IPS-20b (cell line): ENCODE measurements at regions not wholly inside any gene's neighbourhood (a gene's known extent, or its start where the extent isn't known, plus 50 kb on each side); places are given as distances from the start of the nearest gene placed in this dataset.

ENCODE experiments used
- H3K27ac ChIP-seq: one replicate; pipeline ENCODE4 v1.5.1; 2013; ENCODE audit warnings: low read length
- H3K27me3 ChIP-seq: 2 replicates; pipeline ENCODE4 v1.6.1; 2013; ENCODE audit warnings: mild to moderate bottlenecking, low read length, inconsistent platforms; ENCODE audit not compliant: insufficient read depth
- H3K36me3 ChIP-seq: 2 replicates; pipeline ENCODE4 v1.6.1; 2013; ENCODE audit warnings: low read depth, mild to moderate bottlenecking, inconsistent platforms, low read length, moderate library complexity; ENCODE audit not compliant: insufficient read depth
- H3K4me1 ChIP-seq: 2 replicates; pipeline ENCODE4 v1.6.1; 2013; ENCODE audit warnings: mild to moderate bottlenecking, control low read depth, inconsistent platforms, low read length, moderate library complexity; ENCODE audit not compliant: insufficient read depth
- H3K4me3 ChIP-seq: 2 replicates; pipeline ENCODE4 v1.5.1; 2013; ENCODE audit warnings: mild to moderate bottlenecking, low read length, inconsistent platforms
- H3K9ac ChIP-seq: 2 replicates; pipeline ENCODE4 v1.6.1; 2013; ENCODE audit warnings: low read depth, mild to moderate bottlenecking, inconsistent platforms, low read length, moderate library complexity
- H3K9me3 ChIP-seq: 2 replicates; pipeline ENCODE4 v1.6.1; 2013; ENCODE audit warnings: mild to moderate bottlenecking, low read depth, low read length, inconsistent platforms; ENCODE audit not compliant: insufficient read depth

DNA sequence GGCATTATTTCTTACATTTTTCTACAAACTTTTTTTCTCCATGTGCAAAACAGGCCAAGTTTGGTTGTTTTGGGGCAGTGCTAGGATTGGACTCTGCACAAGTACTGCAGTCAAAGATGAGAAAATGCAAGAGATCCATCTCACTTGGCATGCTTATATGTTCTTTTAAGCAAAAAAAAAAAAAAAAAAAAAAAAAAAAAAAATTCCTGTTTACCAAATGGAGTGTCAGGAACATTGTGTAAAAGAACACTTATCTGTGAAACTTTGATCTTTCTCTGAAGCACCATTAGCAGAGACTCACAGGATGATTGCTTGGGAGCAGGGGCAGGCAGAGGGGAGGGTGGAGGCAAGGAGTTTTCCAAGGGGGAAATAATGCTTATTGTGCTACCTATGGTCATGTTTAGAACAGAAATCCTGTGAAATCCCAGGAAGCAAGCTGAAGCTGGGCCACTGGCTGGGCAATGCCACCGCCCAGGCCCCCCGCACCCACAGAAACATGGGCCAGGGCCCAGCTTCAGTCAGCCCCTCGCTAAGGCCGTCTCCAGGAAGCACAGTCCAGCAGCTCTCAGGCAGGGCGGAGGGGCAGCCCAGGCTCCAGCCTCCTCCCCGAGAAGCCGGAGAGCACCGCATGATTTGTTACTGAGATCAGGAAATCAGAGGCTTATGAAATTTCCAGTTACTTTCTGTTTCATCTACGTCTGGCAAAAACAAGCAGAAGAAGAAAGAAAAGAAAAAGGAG is 229.4 kb downstream of the ZNF516 start:
- H3K4me3 ChIP-seq, result no peak overlapping the region
- H3K9me3 ChIP-seq, result no peaks in the 10 kb centered on the region
- no peaks in the 10 kb centered on the region for H3K36me3 ChIP-seq
- peaks cover 23% of the 10 kb centered on the region; the same call in 1 of the 2 replicates for H3K4me1 ChIP-seq
- H3K9ac ChIP-seq, result no peak overlapping the region
- H3K27me3 ChIP-seq, result peaks cover 6% of the 10 kb centered on the region; the same call in 1 of the 2 replicates
- no peak overlapping the region for H3K27ac ChIP-seq

DNA sequence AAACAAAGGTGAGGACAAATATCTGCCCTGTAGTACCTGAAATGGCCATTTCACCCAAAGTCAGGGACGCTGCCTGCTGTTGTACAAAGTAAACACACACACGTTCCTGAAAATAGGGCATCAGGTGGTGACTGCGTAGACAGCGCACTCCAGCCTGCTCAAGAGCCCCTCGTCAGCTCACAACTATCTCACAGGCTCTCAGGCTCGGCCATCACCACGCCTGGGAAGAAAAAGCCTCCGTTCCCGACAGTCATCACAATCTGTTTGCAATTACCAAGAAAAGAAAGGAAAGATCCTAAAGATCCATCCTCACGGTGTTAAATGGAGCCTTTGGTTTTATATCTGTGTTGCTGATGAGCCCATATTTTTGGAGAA is 230.2 kb downstream of the ZNF516 start:
- Histone ChIP-seq H3K27ac (no peak overlapping the region), H3K4me1 (peaks cover 23% of the 10 kb centered on the region; the same call in 1 of the 2 replicates), H3K36me3 (no peaks in the 10 kb centered on the region), H3K9me3 (no peaks in the 10 kb centered on the region), H3K9ac (no peak overlapping the region), H3K4me3 (no peak overlapping the region), H3K27me3 (peaks cover 6% of the 10 kb centered on the region; the same call in 1 of the 2 replicates)

DNA sequence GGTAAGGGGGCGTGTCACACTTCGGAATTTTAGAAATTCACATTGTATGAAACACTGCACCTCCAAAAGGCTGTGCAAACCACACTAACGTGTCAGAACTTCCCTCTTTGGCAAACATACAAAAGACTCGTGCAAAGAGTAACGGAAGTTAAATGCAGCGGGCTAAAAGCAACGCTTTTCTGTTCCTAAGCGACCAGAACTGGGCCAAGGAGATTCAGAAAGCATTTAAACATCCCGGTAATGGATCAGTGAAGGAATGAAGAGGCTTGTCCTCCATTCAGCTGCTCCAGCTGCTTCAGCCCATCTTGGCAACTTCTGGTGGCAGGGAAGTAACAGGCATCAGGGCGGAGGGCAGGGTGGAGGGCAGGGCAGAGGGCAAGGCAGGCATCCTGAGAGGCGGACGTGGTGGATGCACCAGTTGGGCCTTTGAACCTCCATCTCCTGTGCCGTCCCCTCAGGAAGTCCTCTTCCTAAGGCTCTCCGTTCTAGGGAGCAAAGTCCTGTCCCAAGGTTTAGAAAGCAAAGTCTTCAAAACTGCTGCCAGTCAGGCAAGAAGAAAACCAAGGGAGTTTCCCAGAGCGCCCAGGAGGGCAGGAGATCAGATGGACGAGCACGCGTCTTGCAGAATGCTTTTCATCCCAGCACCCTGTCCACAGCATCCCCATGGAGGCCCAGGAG is 230.7 kb downstream of the ZNF516 start:
- no peak overlapping the region for H3K27ac ChIP-seq
- no peak overlapping the region for H3K4me3 ChIP-seq
- peaks cover 6% of the 10 kb centered on the region; the same call in 1 of the 2 replicates for H3K27me3 ChIP-seq
- H3K36me3 ChIP-seq, result no peaks in the 10 kb centered on the region
- no peaks in the 10 kb centered on the region for H3K9me3 ChIP-seq
- no peak overlapping the region for H3K9ac ChIP-seq
- peaks cover 23% of the 10 kb centered on the region; the same call in 1 of the 2 replicates for H3K4me1 ChIP-seq

DNA sequence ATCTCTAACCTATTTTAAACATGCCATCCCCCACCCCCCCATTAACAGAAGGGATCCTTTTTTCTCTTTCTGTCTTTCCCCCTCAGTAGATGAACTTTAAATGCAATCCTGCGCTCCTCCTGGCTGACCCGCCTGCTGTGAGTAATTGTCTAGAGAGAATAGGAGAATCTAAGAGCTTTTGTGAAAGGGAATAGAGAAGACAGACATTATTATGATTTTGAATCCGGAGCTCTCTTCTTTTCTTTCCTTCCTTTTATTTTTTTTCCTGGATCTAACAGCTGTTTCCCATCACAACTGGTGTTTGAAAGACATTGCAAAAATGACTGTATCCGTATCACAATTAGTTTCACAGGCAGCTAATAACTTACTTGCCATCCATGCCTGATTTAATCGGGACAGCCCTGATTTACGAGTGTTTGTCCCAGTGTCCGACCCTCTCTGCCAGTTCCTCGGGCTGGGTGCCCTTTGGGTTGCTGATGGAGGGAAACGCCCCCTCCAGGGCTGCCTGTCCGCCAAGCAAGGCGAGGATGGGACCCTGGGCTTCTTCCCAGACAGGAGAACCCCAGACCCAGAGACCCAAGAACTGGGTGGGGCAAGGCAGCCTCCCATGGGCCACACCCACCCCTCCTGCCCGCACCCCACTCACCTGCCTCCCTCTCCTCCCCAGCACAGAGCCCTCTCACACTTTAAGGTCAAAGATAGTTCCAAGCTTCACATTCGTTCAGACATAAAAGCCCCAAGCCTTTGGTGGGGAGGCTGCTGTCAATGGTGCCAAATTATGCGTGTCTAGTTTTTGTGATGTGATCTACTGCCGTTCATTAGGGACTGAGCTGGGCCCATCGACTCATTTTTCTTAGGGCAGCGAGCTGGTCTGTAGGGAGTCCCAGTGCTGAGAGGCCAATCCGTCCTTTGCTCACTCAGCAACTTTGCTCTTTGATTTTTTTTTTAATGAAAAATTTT is 231.7 kb downstream of the ZNF516 start:
- Histone ChIP-seq H3K36me3 (no peaks in the 10 kb centered on the region), H3K27ac (no peak overlapping the region), H3K9ac (no peak overlapping the region), H3K27me3 (peaks cover 6% of the 10 kb centered on the region; the same call in 1 of the 2 replicates), H3K4me3 (no peak overlapping the region; the same call in 1 of the 2 replicates), H3K4me1 (peaks cover 33% of the 10 kb centered on the region; the same call in 1 of the 2 replicates), H3K9me3 (no peaks in the 10 kb centered on the region)

DNA sequence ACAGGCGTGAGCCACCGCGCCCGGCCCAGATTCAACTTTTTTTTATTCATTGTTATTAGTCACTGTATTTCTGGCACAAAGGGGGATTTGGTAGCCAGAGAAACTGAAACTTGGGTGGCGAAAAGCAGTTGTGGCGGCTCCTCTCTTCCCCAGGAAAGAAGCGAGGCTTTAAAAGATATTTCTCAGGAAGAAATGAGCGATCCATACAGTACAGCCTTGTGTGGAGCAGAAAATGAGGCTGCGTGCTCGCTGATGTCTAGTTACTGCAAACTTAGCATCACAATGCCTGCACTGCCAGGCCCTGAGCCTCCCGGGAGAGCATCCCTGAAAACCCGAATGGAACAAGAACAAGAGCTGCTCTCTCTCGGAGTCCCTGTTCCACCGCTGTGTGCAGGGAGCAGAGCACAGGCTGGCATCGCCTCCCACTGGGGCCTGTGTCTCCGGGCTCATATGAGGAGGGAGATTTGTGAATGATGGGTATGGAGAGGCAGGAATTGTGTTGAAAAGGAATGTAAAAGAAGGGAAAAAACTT is 234.0 kb downstream of the ZNF516 start:
- H3K36me3 ChIP-seq, result no peaks in the 10 kb centered on the region
- no peak overlapping the region for H3K27ac ChIP-seq
- H3K27me3 ChIP-seq, result peaks cover 6% of the 10 kb centered on the region; the same call in 1 of the 2 replicates
- no peak overlapping the region for H3K9ac ChIP-seq
- H3K4me1 ChIP-seq, result peaks cover 45% of the 10 kb centered on the region; the same call in 1 of the 2 replicates
- no peak overlapping the region for H3K4me3 ChIP-seq
- H3K9me3 ChIP-seq, result no peaks in the 10 kb centered on the region

DNA sequence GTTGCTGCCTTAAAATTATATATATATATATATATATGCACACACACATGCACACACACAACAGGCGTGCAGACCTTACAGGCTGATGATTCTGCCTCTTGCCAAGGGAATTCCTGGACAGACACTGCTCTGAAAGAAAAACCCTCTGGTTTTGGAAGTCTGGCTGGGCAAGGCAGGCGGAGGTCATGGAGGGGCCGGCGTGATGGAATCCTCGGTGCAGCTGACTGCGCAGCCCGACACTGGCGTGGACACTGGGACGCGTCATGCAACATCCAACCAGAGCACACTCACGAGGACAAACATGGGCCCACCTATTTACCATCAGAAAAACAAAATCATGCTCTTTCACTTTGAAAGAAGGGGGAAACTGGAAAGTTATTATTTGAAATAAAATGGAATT is 235.3 kb downstream of the ZNF516 start:
- peaks cover 6% of the 10 kb centered on the region; the same call in 1 of the 2 replicates for H3K27me3 ChIP-seq
- H3K9ac ChIP-seq, result no peak overlapping the region
- no peak overlapping the region for H3K27ac ChIP-seq
- H3K4me3 ChIP-seq, result no peak overlapping the region
- no peaks in the 10 kb centered on the region for H3K9me3 ChIP-seq
- peaks cover 45% of the 10 kb centered on the region; the same call in 1 of the 2 replicates for H3K4me1 ChIP-seq
- no peaks in the 10 kb centered on the region for H3K36me3 ChIP-seq

DNA sequence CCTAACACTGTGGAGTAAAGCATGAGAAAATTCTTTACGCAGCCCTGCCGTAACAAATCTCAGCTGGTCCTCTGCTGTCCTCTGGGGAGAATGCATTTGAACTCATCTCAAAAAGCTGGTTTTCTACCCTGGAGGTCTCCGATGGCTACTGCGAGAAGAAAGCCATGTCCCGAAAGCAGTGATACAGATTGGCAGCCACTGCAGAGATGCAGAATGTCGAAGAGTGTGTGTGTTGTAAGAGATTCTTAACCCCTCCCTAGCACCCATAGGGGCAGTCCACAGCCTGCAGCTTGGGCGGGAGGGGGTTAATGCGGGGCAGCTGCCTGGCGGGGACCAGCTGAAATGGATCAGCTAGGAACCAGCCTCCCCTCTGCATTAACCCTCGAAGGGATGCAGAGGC is 235.9 kb downstream of the ZNF516 start:
- H3K36me3 ChIP-seq, result no peaks in the 10 kb centered on the region
- H3K9ac ChIP-seq, result no peak overlapping the region
- H3K27ac ChIP-seq, result no peak overlapping the region
- H3K27me3 ChIP-seq, result peaks cover 6% of the 10 kb centered on the region; the same call in 1 of the 2 replicates
- H3K4me3 ChIP-seq, result no peak overlapping the region
- H3K4me1 ChIP-seq, result peaks cover 45% of the 10 kb centered on the region; the same call in 1 of the 2 replicates
- H3K9me3 ChIP-seq, result no peaks in the 10 kb centered on the region

DNA sequence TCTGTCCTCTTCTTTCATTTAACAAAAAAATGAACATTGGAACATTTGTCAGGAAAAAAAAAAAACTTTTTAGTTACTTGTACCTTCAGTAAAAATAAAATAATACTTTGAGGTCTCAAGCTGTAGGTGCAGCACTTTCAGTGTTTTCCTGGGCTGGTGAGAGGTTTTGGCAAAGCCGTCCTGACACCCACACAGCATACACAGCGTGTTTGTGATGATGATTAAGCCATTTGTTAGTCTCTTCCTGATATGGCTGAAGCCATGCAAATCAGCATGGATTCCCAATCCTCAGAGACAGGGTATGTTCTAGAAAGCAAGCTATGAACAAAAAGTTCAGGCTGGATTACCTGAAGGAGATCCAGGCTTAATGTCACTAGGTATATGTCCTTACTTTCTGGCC is 236.8 kb downstream of the ZNF516 start:
- H3K36me3 ChIP-seq, result no peaks in the 10 kb centered on the region
- H3K27me3 ChIP-seq, result peaks cover 6% of the 10 kb centered on the region; the same call in 1 of the 2 replicates
- 0 out of 2 replicates have a peak overlapping the region, but pooled peaks have one; percentile 15 for H3K9ac ChIP-seq
- H3K4me1 ChIP-seq, result peaks cover 40% of the 10 kb centered on the region; the same call in 1 of the 2 replicates
- H3K9me3 ChIP-seq, result no peaks in the 10 kb centered on the region
- H3K27ac ChIP-seq, result no peak overlapping the region
- H3K4me3 ChIP-seq, result no peak overlapping the region

DNA sequence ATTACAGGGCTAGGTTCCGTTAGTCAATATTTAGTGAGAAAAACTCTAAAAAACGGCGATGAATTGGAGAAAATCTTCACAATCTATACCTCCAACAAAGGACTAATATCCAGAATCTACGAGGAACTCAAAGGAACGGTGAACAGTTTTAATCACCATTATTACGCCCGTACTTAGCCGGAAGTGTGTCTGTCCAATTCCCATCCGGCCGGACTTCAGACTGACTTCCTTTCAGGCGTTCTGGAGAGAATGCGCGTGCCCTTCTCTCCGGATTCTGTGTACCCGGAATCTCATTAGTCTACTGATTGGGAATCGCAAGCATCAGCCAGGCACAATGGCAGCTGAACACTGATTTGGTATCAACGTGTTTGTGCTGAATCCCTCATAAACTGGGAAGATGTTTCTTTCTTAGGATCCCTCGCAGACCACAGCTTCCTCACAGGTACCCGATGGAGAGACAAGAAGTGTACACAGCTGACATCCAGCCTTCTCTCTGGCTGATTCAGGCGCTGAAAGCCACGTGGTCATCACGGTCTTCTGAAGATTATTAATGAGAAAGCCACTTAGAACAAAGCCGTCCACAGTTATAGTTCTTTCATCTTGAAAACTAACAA is 239.9 kb downstream of the ZNF516 start:
- H3K36me3 ChIP-seq, result no peaks in the 10 kb centered on the region
- no peaks in the 10 kb centered on the region for H3K27me3 ChIP-seq
- no peak overlapping the region for H3K9ac ChIP-seq
- no peaks in the 10 kb centered on the region for H3K9me3 ChIP-seq
- no peak overlapping the region for H3K27ac ChIP-seq
- H3K4me1 ChIP-seq, result peaks cover 22% of the 10 kb centered on the region; the same call in 1 of the 2 replicates
- H3K4me3 ChIP-seq, result no peak overlapping the region

DNA sequence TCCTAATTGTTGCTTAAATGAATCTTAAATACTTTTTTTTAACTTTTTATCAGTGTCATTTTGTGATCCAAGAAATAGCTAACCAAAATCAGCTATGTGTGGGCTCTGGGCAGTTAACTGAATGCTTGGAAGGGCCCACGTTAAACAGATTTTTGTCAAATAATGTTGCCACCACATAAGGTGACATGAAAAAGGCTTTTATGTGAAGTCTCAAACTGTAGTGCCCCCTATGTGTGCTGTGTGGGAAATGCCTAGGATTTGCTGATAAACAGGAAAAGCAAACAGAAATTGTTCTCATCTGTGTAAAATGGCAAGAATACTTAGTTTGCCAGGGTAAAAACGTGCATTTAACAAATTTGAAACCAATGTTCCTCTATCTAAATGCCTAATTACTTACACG is 242.2 kb downstream of the ZNF516 start:
- Histone ChIP-seq H3K36me3 (no peaks in the 10 kb centered on the region), H3K27ac (no peak overlapping the region), H3K4me3 (no peak overlapping the region)

More for the DNA sequence above, 242.2 kb downstream of the ZNF516 start:
- H3K27me3 ChIP-seq, result no peaks in the 10 kb centered on the region
- peaks cover 8% of the 10 kb centered on the region; the same call in 1 of the 2 replicates for H3K4me1 ChIP-seq
- H3K9ac ChIP-seq, result no peak overlapping the region
- H3K9me3 ChIP-seq, result no peaks in the 10 kb centered on the region
